DOHH2 (cell line): ENCODE measurements at regions not wholly inside any gene's neighbourhood (a gene's known extent, or its start where the extent isn't known, plus 50 kb on each side); places are given as distances from the start of the nearest gene placed in this dataset.

Experiments
- CTCF ChIP-seq: fragments of 200-600 bp; sonication (generic); IDR thresholded peaks from one replicate; pipeline ENCODE4 v1.5.1; 2014; ENCODE audit warnings: antibody characterized with exemption, mild to moderate bottlenecking, low read depth, low read length; ENCODE audit not compliant: poor library complexity, severe bottlenecking
- EZH2phosphoT487 ChIP-seq: fragments of 200-600 bp; sonication (generic); IDR thresholded peaks from 2 replicates; pipeline ENCODE4 v1.6.1; 2017; ENCODE audit warnings: borderline replicate concordance, mild to moderate bottlenecking, antibody characterized with exemption, low read length, moderate library complexity, mixed read lengths

GRCh38 chr6:137808191-137808590, 58.9 kb upstream of the TNFAIP3 start:
- TF ChIP-seq CTCF, result no peak
- TF ChIP-seq EZH2phosphoT487, result no peak
